GM12878 (cell line): ENCODE measurements at regions not wholly inside any gene's neighbourhood (a gene's known extent, or its start where the extent isn't known, plus 50 kb on each side); places are given as distances from the start of the nearest gene placed in this dataset.

Experiments used
- CHD2 ChIP-seq: IDR thresholded peaks from 2 replicates; pipeline ENCODE4 v1.6.1; 2011; ENCODE audit warnings: low read depth, low read length, improper control_type of control experiment, borderline replicate concordance
- JUND ChIP-seq: IDR thresholded peaks from 2 replicates; pipeline ENCODE4 v1.6.1; 2012; ENCODE audit warnings: low read depth, mild to moderate bottlenecking, low read length, improper control_type of control experiment, moderate library complexity
- MLLT1 ChIP-seq: fragments of 450-650 bp; IDR thresholded peaks from 2 replicates; pipeline ENCODE4 v1.6.1; 2016; ENCODE audit warnings: mild to moderate bottlenecking
- MXI1 ChIP-seq: fragments of 150-350 bp; IDR thresholded peaks from 2 replicates; pipeline ENCODE4 v1.6.1; 2011; ENCODE audit warnings: low read depth, mild to moderate bottlenecking, inconsistent platforms, low read length, improper control_type of control experiment
- NFIC ChIP-seq: IDR thresholded peaks from 2 replicates; pipeline ENCODE4 v1.6.1; 2012; ENCODE audit warnings: low read depth, mild to moderate bottlenecking, inconsistent platforms, low read length, moderate library complexity
- POLR2A ChIP-seq: IDR thresholded peaks from 2 replicates; pipeline ENCODE4 v1.6.1; 2011; ENCODE audit warnings: low read depth, mild to moderate bottlenecking, low read length
- SRF ChIP-seq, 2 experiments: IDR thresholded peaks; 2 replicates each; pipeline ENCODE4 v1.6.1; 2011; ENCODE audit warnings: low read depth in 2 of 2, low read length in 2 of 2, mild to moderate bottlenecking in 1 of 2, moderate library complexity in 1 of 2
- TARDBP ChIP-seq: IDR thresholded peaks from 2 replicates; pipeline ENCODE4 v1.6.1; 2016; ENCODE audit warnings: borderline replicate concordance
- ZNF24 ChIP-seq: fragments of 450-650 bp; IDR thresholded peaks from 2 replicates; pipeline ENCODE4 v1.6.1; 2017; ENCODE audit warnings: antibody characterized with exemption, mild to moderate bottlenecking
- TF ChIP-seq, protein P1 (sequence below): IDR thresholded peaks from 2 replicates; pipeline ENCODE4 v1.6.1; 2011; ENCODE audit warnings: low read depth, low read length, improper control_type of control experiment, borderline replicate concordance
- TF ChIP-seq, protein P2 (sequence below), 3 experiments: IDR thresholded peaks in 2 of 3; conservative IDR thresholded peaks in 1 of 3; 2 replicates each; pipeline ENCODE4 v1.5.1; 2011; ENCODE audit warnings: low read depth in 3 of 3, low read length in 3 of 3, mild to moderate bottlenecking in 3 of 3, control low read depth in 2 of 3, moderate library complexity in 2 of 3, inconsistent platforms in 1 of 3, mixed read lengths in 1 of 3; ENCODE audit not compliant: control insufficient read depth in 2 of 3, insufficient read depth in 1 of 3; ENCODE audit errors: extremely low read depth in 1 of 3
- TF ChIP-seq, protein P3 (sequence below): IDR thresholded peaks from 2 replicates; pipeline ENCODE4 v1.6.1; 2011; ENCODE audit warnings: low read depth, mild to moderate bottlenecking, low read length, moderate library complexity, borderline replicate concordance; ENCODE audit errors: extremely low read depth
- TF ChIP-seq, protein P4 (sequence below): IDR thresholded peaks from 2 replicates; pipeline ENCODE4 v1.6.1; 2012; ENCODE audit warnings: low read depth, low read length, improper control_type of control experiment

DNA sequence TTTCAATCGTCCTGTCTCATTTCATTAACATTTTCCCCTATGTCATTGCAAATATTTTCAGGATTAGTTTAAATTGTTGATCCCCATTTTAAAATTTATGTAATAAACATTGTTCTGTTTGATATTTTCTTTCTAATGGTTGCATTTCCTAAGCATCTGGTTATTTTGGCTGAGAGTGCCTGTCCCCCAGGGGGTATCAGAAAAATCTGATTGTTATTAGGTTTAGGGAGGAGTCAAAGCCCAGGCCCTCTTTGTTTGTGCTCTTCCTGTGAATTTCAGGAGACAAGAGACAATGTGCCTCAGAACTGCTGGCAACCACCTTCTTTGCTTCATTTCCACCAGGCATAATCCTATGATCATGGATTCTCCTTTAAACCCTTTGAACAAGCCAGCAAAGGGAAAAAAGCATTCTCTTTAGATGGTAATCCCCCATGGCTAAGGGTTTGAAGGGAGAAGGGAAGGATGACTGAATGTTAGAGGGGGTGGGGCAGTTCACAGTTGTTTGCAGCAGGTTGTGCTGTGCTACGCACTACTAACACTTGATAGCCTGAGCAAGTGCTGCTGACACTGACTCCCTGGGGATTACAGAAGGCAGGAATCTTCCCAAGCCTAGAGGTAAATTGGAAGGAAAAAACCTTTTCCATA is 462.4 kb upstream of the LRRC4C start:
- TF ChIP-seq MLLT1 (no peak), CHD2 (no peak), JUND (no peak), TARDBP (no peak), NFIC (no peak), SRF (IDR thresholded peaks at IDR 0.05; ENCODE audit: low read depth in 2 of 2, low read length in 2 of 2) (no peak), MXI1 (no peak), POLR2A (no peak), ZNF24 (no peak)
- TF ChIP-seq, protein P1, sequence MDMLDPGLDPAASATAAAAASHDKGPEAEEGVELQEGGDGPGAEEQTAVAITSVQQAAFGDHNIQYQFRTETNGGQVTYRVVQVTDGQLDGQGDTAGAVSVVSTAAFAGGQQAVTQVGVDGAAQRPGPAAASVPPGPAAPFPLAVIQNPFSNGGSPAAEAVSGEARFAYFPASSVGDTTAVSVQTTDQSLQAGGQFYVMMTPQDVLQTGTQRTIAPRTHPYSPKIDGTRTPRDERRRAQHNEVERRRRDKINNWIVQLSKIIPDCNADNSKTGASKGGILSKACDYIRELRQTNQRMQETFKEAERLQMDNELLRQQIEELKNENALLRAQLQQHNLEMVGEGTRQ: no peak
- TF ChIP-seq, protein P2, sequence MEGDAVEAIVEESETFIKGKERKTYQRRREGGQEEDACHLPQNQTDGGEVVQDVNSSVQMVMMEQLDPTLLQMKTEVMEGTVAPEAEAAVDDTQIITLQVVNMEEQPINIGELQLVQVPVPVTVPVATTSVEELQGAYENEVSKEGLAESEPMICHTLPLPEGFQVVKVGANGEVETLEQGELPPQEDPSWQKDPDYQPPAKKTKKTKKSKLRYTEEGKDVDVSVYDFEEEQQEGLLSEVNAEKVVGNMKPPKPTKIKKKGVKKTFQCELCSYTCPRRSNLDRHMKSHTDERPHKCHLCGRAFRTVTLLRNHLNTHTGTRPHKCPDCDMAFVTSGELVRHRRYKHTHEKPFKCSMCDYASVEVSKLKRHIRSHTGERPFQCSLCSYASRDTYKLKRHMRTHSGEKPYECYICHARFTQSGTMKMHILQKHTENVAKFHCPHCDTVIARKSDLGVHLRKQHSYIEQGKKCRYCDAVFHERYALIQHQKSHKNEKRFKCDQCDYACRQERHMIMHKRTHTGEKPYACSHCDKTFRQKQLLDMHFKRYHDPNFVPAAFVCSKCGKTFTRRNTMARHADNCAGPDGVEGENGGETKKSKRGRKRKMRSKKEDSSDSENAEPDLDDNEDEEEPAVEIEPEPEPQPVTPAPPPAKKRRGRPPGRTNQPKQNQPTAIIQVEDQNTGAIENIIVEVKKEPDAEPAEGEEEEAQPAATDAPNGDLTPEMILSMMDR (IDR thresholded peaks at IDR 0.05 in 2 of 3, conservative IDR thresholded peaks at IDR 0.05 in 1 of 3; ENCODE audit: control insufficient read depth in 2 of 3, extremely low read depth in 1 of 3, insufficient read depth in 1 of 3, low read depth in 3 of 3, low read length in 3 of 3): no peak
- TF ChIP-seq, protein P3, sequence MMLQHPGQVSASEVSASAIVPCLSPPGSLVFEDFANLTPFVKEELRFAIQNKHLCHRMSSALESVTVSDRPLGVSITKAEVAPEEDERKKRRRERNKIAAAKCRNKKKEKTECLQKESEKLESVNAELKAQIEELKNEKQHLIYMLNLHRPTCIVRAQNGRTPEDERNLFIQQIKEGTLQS: no peak
- TF ChIP-seq, protein P4, sequence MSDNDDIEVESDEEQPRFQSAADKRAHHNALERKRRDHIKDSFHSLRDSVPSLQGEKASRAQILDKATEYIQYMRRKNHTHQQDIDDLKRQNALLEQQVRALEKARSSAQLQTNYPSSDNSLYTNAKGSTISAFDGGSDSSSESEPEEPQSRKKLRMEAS: no peak
